ENCODE measurements at regions not wholly inside any gene's neighbourhood (a gene's known extent, or its start where the extent isn't known, plus 50 kb on each side); places are given as distances from the start of the nearest gene placed in this dataset.

GRCh38 chr6:22825210-22825609, 255.8 kb downstream of the HDGFL1 start:
- no peak for DNase-seq
- H3K36me3 ChIP-seq: no peaks in the 10 kb centered on the region
- intact Hi-C loops (cut with micrococcal nuclease): no loop called here
- no peak overlapping the region for H3K27ac ChIP-seq (replicated peaks)
- no peaks in the 10 kb centered on the region for H3K27me3 ChIP-seq (ENCODE audit: low read depth)
- no peak overlapping the region for H3K4me3 ChIP-seq
- no peak for TF ChIP-seq CTCF (IDR thresholded peaks at IDR 0.05; ENCODE audit: borderline replicate concordance)
- no peaks in the 10 kb centered on the region for H3K9me3 ChIP-seq (replicated peaks)
- H3K4me1 ChIP-seq: peaks cover 33% of the 10 kb centered on the region

- H3K36me3 ChIP-seq: no peaks in the 10 kb centered on the region
- H3K27me3 ChIP-seq (ENCODE audit: low read depth): no peaks in the 10 kb centered on the region
- TF ChIP-seq CTCF (IDR thresholded peaks at IDR 0.05; ENCODE audit: borderline replicate concordance): no peak
- no peak overlapping the region for H3K27ac ChIP-seq (replicated peaks)
- peaks cover 26% of the 10 kb centered on the region for H3K4me1 ChIP-seq
- no peak for DNase-seq
- H3K9me3 ChIP-seq (replicated peaks): no peaks in the 10 kb centered on the region
- H3K4me3 ChIP-seq: no peak overlapping the region
- intact Hi-C loops (cut with micrococcal nuclease): no loop called here
These were observed 257.6 kb downstream of the HDGFL1 start for GRCh38 chr6:22826961-22827360.

- intact Hi-C loops (cut with micrococcal nuclease): no loop called here
- H3K27ac ChIP-seq (replicated peaks): peak overlapping the region; percentile 67
- no peak for DNase-seq
These were observed 258.4 kb downstream of the HDGFL1 start for GRCh38 chr6:22827760-22828159.

GRCh38 chr6:22828179-22829062, 259.1 kb downstream of the HDGFL1 start:
- Histone ChIP-seq H3K27me3 (ENCODE audit: low read depth) (no peaks in the 10 kb centered on the region), H3K4me1 (peaks cover 19% of the 10 kb centered on the region), H3K27ac (replicated peaks) (peak overlapping the region; percentile 67), H3K4me3 (peak overlapping the region; percentile 35), H3K36me3 (no peaks in the 10 kb centered on the region), H3K9me3 (replicated peaks) (no peaks in the 10 kb centered on the region)
- DNase-seq: no peak
- TF ChIP-seq CTCF (IDR thresholded peaks at IDR 0.05; ENCODE audit: borderline replicate concordance): peak; percentile 69
- intact Hi-C loops (cut with micrococcal nuclease): no loop called here

More at GRCh38 chr6:22827760-22828159, 258.4 kb downstream of the HDGFL1 start:
- TF ChIP-seq CTCF (IDR thresholded peaks at IDR 0.05; ENCODE audit: borderline replicate concordance): no peak
- Histone ChIP-seq H3K27me3 (ENCODE audit: low read depth) (no peaks in the 10 kb centered on the region), H3K36me3 (no peaks in the 10 kb centered on the region), H3K4me3 (no peak overlapping the region), H3K9me3 (replicated peaks) (no peaks in the 10 kb centered on the region), H3K4me1 (peaks cover 19% of the 10 kb centered on the region)

GRCh38 chr6:22829070-22829469, 259.7 kb downstream of the HDGFL1 start:
- intact Hi-C loops (cut with micrococcal nuclease): no loop called here
- H3K36me3 ChIP-seq: no peaks in the 10 kb centered on the region
- H3K9me3 ChIP-seq (replicated peaks): no peaks in the 10 kb centered on the region
- peak overlapping the region; percentile 67 for H3K27ac ChIP-seq (replicated peaks)
- H3K4me1 ChIP-seq: peaks cover 19% of the 10 kb centered on the region
- H3K4me3 ChIP-seq: no peak overlapping the region
- TF ChIP-seq CTCF (IDR thresholded peaks at IDR 0.05; ENCODE audit: borderline replicate concordance): no peak
- no peaks in the 10 kb centered on the region for H3K27me3 ChIP-seq (ENCODE audit: low read depth)
- no peak for DNase-seq

Measured in left ventricle myocardium inferior (tissue), 1 donor.